ENCODE measurements at regions not wholly inside any gene's neighbourhood (a gene's known extent, or its start where the extent isn't known, plus 50 kb on each side); places are given as distances from the start of the nearest gene placed in this dataset.

GRCh38 chr18:57889841-57890240 is 86.7 kb upstream of the ATP8B1 start:
- H3F3A ChIP-seq (replicated peaks; ENCODE audit: insufficient read depth): no peaks in the 10 kb centered on the region
- H3K27ac ChIP-seq (ENCODE audit: low read depth in 2 of 2, low read length in 1 of 2): no peak overlapping the region
- H3K4me3 ChIP-seq (ENCODE audit: low read depth in 2 of 2, low read length in 1 of 2): no peak overlapping the region
- no peaks in the 10 kb centered on the region for H4K20me1 ChIP-seq (ENCODE audit: insufficient read depth)
- H3K79me2 ChIP-seq (ENCODE audit: insufficient read depth): no peaks in the 10 kb centered on the region
- POLR2A ChIA-PET: no interaction called here
- 78% methylated on average over 1 of the region's 1 CpG for WGBS (ENCODE audit: low lambda C conversion rate)
- TF ChIP-seq IRF3 (IDR thresholded peaks at IDR 0.05; ENCODE audit: low read depth, low read length) (no peak), MXI1 (IDR thresholded peaks at IDR 0.05; ENCODE audit: low read depth, low read length) (no peak)
- H3K4me2 ChIP-seq: no peak overlapping the region
- no peak for DNase-seq
- H3K27me3 ChIP-seq (ENCODE audit: insufficient read depth): no peaks in the 10 kb centered on the region
- H3K36me3 ChIP-seq (replicated peaks in 1 of 2; ENCODE audit: control insufficient read depth in 1 of 2, insufficient read depth in 2 of 2, low read length in 1 of 2): no peaks in the 10 kb centered on the region
- H3K9me2 ChIP-seq: no peaks in the 10 kb centered on the region
- CTCF ChIA-PET: interaction anchor here (1.2 to 1.7 kb wide), 3 partner anchors 8 to 232 kb away, joined by 3 to 9 read pairs (median 3); partner anchors contain the start of gene NEDD4L
- H2AFZ ChIP-seq (ENCODE audit: low read depth): no peak overlapping the region
- no peak overlapping the region for H3K9ac ChIP-seq
- peaks cover 0 to 4% of the 10 kb centered on the region in 2 experiments; a peak in 1 of 4 replicates for H3K4me1 ChIP-seq (ENCODE audit: control insufficient read depth in 1 of 2, insufficient read depth in 2 of 2, low read depth in 1 of 2, low read length in 1 of 2)
- H3K9me3 ChIP-seq: no peaks in the 10 kb centered on the region

DNA sequence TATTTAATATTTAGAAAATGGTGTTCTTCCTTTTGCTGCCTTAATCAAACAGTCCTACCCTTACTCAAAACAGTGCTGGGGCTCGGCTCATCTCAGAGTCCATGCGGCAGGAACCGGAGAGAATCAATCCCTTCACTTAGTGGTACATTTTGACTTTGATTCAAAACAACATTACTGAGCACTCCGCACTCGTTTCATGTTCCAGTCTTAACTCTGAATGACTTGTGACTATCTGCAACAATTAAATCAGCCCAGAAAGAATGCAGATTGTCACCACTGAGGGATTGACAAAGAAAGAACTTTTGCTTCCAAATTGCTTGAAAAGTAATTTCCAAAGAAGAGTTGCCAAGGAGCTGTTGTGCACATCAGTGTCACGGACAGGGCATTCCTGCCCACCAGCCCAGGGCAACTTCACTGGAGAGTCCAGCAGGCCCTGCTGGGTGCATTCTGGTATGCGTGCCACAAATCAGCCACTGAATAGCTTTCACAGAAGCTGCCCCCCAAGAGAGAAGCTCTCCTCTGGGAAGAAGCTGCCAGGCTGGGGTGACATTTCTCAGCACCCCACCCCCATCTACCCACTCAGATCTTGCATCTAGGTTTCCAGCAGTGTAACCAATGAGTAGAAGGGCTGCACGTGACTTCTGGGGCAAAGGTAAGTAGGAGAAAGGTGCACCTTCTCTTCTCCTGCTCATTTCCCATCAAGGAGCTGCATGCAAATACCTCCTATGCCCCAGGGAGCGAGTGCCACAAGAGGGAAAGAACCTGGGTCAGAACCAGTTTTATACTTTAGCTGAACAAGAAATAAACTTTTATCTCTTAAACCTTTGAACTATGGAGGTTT is 84.6 kb upstream of the ATP8B1 start:
- Histone ChIP-seq H3K4me3 (ENCODE audit: low read depth in 2 of 2, low read length in 1 of 2) (no peak overlapping the region), H4K20me1 (ENCODE audit: insufficient read depth) (no peaks in the 10 kb centered on the region), H3K27ac (ENCODE audit: low read depth in 2 of 2, low read length in 1 of 2) (no peak overlapping the region), H3K9ac (no peak overlapping the region), H3F3A (replicated peaks; ENCODE audit: insufficient read depth) (no peaks in the 10 kb centered on the region), H3K9me3 (no peaks in the 10 kb centered on the region), H3K4me2 (no peak overlapping the region), H3K4me1 (ENCODE audit: control insufficient read depth in 1 of 2, insufficient read depth in 2 of 2, low read depth in 1 of 2, low read length in 1 of 2) (peaks cover 0 to 4% of the 10 kb centered on the region in 2 experiments; a peak in 1 of 4 replicates), H3K9me2 (no peaks in the 10 kb centered on the region), H2AFZ (ENCODE audit: low read depth) (no peak overlapping the region), H3K36me3 (replicated peaks in 1 of 2; ENCODE audit: control insufficient read depth in 1 of 2, insufficient read depth in 2 of 2, low read length in 1 of 2) (no peaks in the 10 kb centered on the region), H3K79me2 (ENCODE audit: insufficient read depth) (no peaks in the 10 kb centered on the region), H3K27me3 (ENCODE audit: insufficient read depth) (no peaks in the 10 kb centered on the region)
- CTCF ChIA-PET: interaction anchor here (1.1 to 2.0 kb wide), 3 partner anchors 117 to 248 kb away, joined by 3 to 6 read pairs (median 3); no protein-coding TSS in a partner anchor
- POLR2A ChIA-PET: no interaction called here
- 80% methylated on average over 8 of the region's 9 CpGs for WGBS (ENCODE audit: low lambda C conversion rate)
- no peak for DNase-seq
- TF ChIP-seq USF1 (IDR thresholded peaks at IDR 0.05; ENCODE audit: borderline replicate concordance, low read depth) (no peak), IRF3 (IDR thresholded peaks at IDR 0.05; ENCODE audit: low read depth, low read length) (no peak), RCOR1 (IDR thresholded peaks at IDR 0.05; ENCODE audit: low read length) (no peak), NRF1 (IDR thresholded peaks at IDR 0.05; ENCODE audit: low read depth, low read length) (no peak), POLR2AphosphoS5 (IDR thresholded peaks at IDR 0.05; ENCODE audit: low read depth, low read length) (no peak), TCF12 (IDR thresholded peaks at IDR 0.05) (no peak), CTCF (IDR thresholded peaks at IDR 0.05) (no peak), EP300 (IDR thresholded peaks at IDR 0.05; ENCODE audit: borderline replicate concordance in 1 of 2, low read depth in 1 of 2, low read length in 1 of 2) (no peak), TEAD4 (IDR thresholded peaks at IDR 0.05; ENCODE audit: borderline replicate concordance, insufficient read depth) (no peak), ZBTB33 (IDR thresholded peaks at IDR 0.05; ENCODE audit: borderline replicate concordance, low read depth) (no peak)
